ENCODE measurements at regions not wholly inside any gene's neighbourhood (a gene's known extent, or its start where the extent isn't known, plus 50 kb on each side); places are given as distances from the start of the nearest gene placed in this dataset.

- no peak for DNase-seq (ENCODE audit: low read depth)
- H3K4me3 ChIP-seq (ENCODE audit: low read length) = no peak overlapping the region
- no peak for TF ChIP-seq CTCF (conservative IDR thresholded peaks at IDR 0.05; ENCODE audit: low read length)
Observed at GRCh38 chr5:25128606-25129005, 483.8 kb upstream of the CDH10 start.

- no peak overlapping the region for H3K4me3 ChIP-seq (ENCODE audit: low read length)
- peak; percentile 26; the same call in 1 of the 2 replicates for TF ChIP-seq CTCF (conservative IDR thresholded peaks at IDR 0.05; ENCODE audit: low read length)
- peak; percentile 2 for DNase-seq (ENCODE audit: low read depth)
Observed at GRCh38 chr5:25119650-25120049, 474.9 kb upstream of the CDH10 start.

- TF ChIP-seq CTCF (conservative IDR thresholded peaks at IDR 0.05; ENCODE audit: low read length) = no peak
- no peak for DNase-seq (ENCODE audit: low read depth)
Observed at GRCh38 chr5:25107853-25108252, 463.1 kb upstream of the CDH10 start.

GRCh38 chr5:25099538-25099937, 454.8 kb upstream of the CDH10 start:
- no peak overlapping the region for H3K4me3 ChIP-seq (ENCODE audit: low read length)
- no peak for DNase-seq (ENCODE audit: low read depth)
- TF ChIP-seq CTCF (conservative IDR thresholded peaks at IDR 0.05; ENCODE audit: low read length) = no peak

More at GRCh38 chr5:25107853-25108252, 463.1 kb upstream of the CDH10 start:
- no peak overlapping the region for H3K4me3 ChIP-seq (ENCODE audit: low read length)

- no peak for DNase-seq (ENCODE audit: low read depth)
- H3K4me3 ChIP-seq (ENCODE audit: low read length) = no peak overlapping the region
- no peak for TF ChIP-seq CTCF (conservative IDR thresholded peaks at IDR 0.05; ENCODE audit: low read length)
Observed at GRCh38 chr5:25095261-25095660, 450.5 kb upstream of the CDH10 start.

GRCh38 chr5:25094219-25094618, 449.4 kb upstream of the CDH10 start:
- TF ChIP-seq CTCF (conservative IDR thresholded peaks at IDR 0.05; ENCODE audit: low read length) = no peak
- H3K4me3 ChIP-seq (ENCODE audit: low read length) = no peak overlapping the region
- DNase-seq (ENCODE audit: low read depth) = no peak

- no peak for TF ChIP-seq CTCF (conservative IDR thresholded peaks at IDR 0.05; ENCODE audit: low read length)
- no peak for DNase-seq (ENCODE audit: low read depth)
- no peak overlapping the region for H3K4me3 ChIP-seq (ENCODE audit: low read length)
Observed at GRCh38 chr5:25091921-25092320, 447.1 kb upstream of the CDH10 start.

Measured in AG10803 (cell line).